ENCODE measurements at regions not wholly inside any gene's neighbourhood (a gene's known extent, or its start where the extent isn't known, plus 50 kb on each side); places are given as distances from the start of the nearest gene placed in this dataset.

- peaks cover 8% of the 10 kb centered on the region for H3K27me3 Mint-ChIP-seq
These were observed 106.7 kb upstream of the LIMCH1 start for GRCh38 chr4:41431276-41431675.

GRCh38 chr4:41432219-41432618 is 105.7 kb upstream of the LIMCH1 start:
- DNase-seq (no peak), ATAC-seq (ENCODE audit: low read depth) (no peak)
- peaks cover 0 to 3% (median 0%) of the 10 kb centered on the region in 4 experiments for H3K27me3 ChIP-seq (replicated peaks in 1 of 4; ENCODE audit: control extremely low read depth in 1 of 4, control insufficient read depth in 3 of 4, insufficient read depth in 4 of 4, low read length in 3 of 4)
- H3K4me3 Mint-ChIP-seq, result no peak overlapping the region
- no peak overlapping the region for H3K4me2 ChIP-seq (replicated peaks; ENCODE audit: low read depth, low read length, poor library complexity, severe bottlenecking)
- 89% methylated on average over 2 of the region's 2 CpGs for WGBS (ENCODE audit: insufficient coverage)
- H3K9ac ChIP-seq (ENCODE audit: low read length), result no peak overlapping the region
- H2AFZ ChIP-seq (ENCODE audit: insufficient read depth, low read depth, low read length, poor library complexity, severe bottlenecking), result no peak overlapping the region
- H3K27ac Mint-ChIP-seq, result no peak overlapping the region
- POLR2A ChIA-PET, result no interaction called here
- CTCF ChIA-PET, result no interaction called here
- H3K36me3 ChIP-seq (replicated peaks in 1 of 2; ENCODE audit: control extremely low read depth in 1 of 2, control insufficient read depth in 1 of 2, extremely low read depth in 1 of 2, insufficient read depth in 2 of 2, low read length in 1 of 2), result no peaks in the 10 kb centered on the region
- H3K79me2 ChIP-seq (ENCODE audit: control insufficient read depth, insufficient read depth, low read length), result no peaks in the 10 kb centered on the region
- peaks cover 0 to 5% (median 0%) of the 10 kb centered on the region in 3 donors for H3K9me3 ChIP-seq (ENCODE audit: control extremely low read depth in 1 of 3, control insufficient read depth in 2 of 3, insufficient read depth in 1 of 3, low read length in 2 of 3)
- H3K4me3 ChIP-seq (ENCODE audit: control extremely low read depth in 1 of 5, extremely low read depth in 1 of 5, insufficient read depth in 1 of 5, low read depth in 2 of 5, low read length in 4 of 5), result no peak overlapping the region
- H3K27ac ChIP-seq (ENCODE audit: low read length in 2 of 2), result no peak overlapping the region
- intact Hi-C loops (cut with micrococcal nuclease), result no loop called here
- no peaks in the 10 kb centered on the region for H3K9me3 Mint-ChIP-seq (ENCODE audit: insufficient read depth)
- TF ChIP-seq EZH2 (IDR thresholded peaks at IDR 0.05; ENCODE audit: borderline replicate concordance, insufficient read depth, low read depth, low read length, poor library complexity, severe bottlenecking), result no peak
- TF ChIP-seq, protein P1, sequence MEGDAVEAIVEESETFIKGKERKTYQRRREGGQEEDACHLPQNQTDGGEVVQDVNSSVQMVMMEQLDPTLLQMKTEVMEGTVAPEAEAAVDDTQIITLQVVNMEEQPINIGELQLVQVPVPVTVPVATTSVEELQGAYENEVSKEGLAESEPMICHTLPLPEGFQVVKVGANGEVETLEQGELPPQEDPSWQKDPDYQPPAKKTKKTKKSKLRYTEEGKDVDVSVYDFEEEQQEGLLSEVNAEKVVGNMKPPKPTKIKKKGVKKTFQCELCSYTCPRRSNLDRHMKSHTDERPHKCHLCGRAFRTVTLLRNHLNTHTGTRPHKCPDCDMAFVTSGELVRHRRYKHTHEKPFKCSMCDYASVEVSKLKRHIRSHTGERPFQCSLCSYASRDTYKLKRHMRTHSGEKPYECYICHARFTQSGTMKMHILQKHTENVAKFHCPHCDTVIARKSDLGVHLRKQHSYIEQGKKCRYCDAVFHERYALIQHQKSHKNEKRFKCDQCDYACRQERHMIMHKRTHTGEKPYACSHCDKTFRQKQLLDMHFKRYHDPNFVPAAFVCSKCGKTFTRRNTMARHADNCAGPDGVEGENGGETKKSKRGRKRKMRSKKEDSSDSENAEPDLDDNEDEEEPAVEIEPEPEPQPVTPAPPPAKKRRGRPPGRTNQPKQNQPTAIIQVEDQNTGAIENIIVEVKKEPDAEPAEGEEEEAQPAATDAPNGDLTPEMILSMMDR (IDR thresholded peaks at IDR 0.05), result no peak
- H4K20me1 ChIP-seq (ENCODE audit: control insufficient read depth, insufficient read depth, low read length, poor library complexity, severe bottlenecking), result no peaks in the 10 kb centered on the region
- peaks cover 8% of the 10 kb centered on the region for H3K27me3 Mint-ChIP-seq
- H3K4me1 Mint-ChIP-seq, result no peaks in the 10 kb centered on the region
- H3K4me1 ChIP-seq (ENCODE audit: control insufficient read depth in 2 of 2, insufficient read depth in 2 of 2, low read length in 2 of 2), result no peaks in the 10 kb centered on the region

More at GRCh38 chr4:41431276-41431675, 106.7 kb upstream of the LIMCH1 start:
- Histone ChIP-seq H2AFZ (ENCODE audit: insufficient read depth, low read depth, low read length, poor library complexity, severe bottlenecking) (no peak overlapping the region), H3K9me3 (ENCODE audit: control extremely low read depth in 1 of 3, control insufficient read depth in 2 of 3, insufficient read depth in 1 of 3, low read length in 2 of 3) (peaks cover 0 to 5% (median 0%) of the 10 kb centered on the region in 3 donors), H3K4me3 (ENCODE audit: control extremely low read depth in 1 of 5, extremely low read depth in 1 of 5, insufficient read depth in 1 of 5, low read depth in 2 of 5, low read length in 4 of 5) (no peak overlapping the region), H3K79me2 (ENCODE audit: control insufficient read depth, insufficient read depth, low read length) (no peaks in the 10 kb centered on the region), H4K20me1 (ENCODE audit: control insufficient read depth, insufficient read depth, low read length, poor library complexity, severe bottlenecking) (no peaks in the 10 kb centered on the region), H3K27me3 (replicated peaks in 1 of 4; ENCODE audit: control extremely low read depth in 1 of 4, control insufficient read depth in 3 of 4, insufficient read depth in 4 of 4, low read length in 3 of 4) (peaks cover 0 to 3% (median 0%) of the 10 kb centered on the region in 4 experiments), H3K27ac (ENCODE audit: low read length in 2 of 2) (no peak overlapping the region), H3K9ac (ENCODE audit: low read length) (no peak overlapping the region), H3K36me3 (replicated peaks in 1 of 2; ENCODE audit: control extremely low read depth in 1 of 2, control insufficient read depth in 1 of 2, extremely low read depth in 1 of 2, insufficient read depth in 2 of 2, low read length in 1 of 2) (no peaks in the 10 kb centered on the region), H3K4me1 (ENCODE audit: control insufficient read depth in 2 of 2, insufficient read depth in 2 of 2, low read length in 2 of 2) (no peaks in the 10 kb centered on the region), H3K4me2 (replicated peaks; ENCODE audit: low read depth, low read length, poor library complexity, severe bottlenecking) (no peak overlapping the region)
- Mint-ChIP-seq H3K27ac (no peak overlapping the region), H3K9me3 (ENCODE audit: insufficient read depth) (no peaks in the 10 kb centered on the region), H3K4me3 (no peak overlapping the region), H3K4me1 (no peaks in the 10 kb centered on the region)
- no peak for TF ChIP-seq EZH2 (IDR thresholded peaks at IDR 0.05; ENCODE audit: borderline replicate concordance, insufficient read depth, low read depth, low read length, poor library complexity, severe bottlenecking)
- TF ChIP-seq, protein P1 (IDR thresholded peaks at IDR 0.05), result no peak
- ChIA-PET POLR2A (no interaction called here), CTCF (no interaction called here)
- DNase-seq (no peak), ATAC-seq (ENCODE audit: low read depth) (no peak)
- intact Hi-C loops (cut with micrococcal nuclease), result no loop called here
- WGBS (ENCODE audit: insufficient coverage), result no CpG with 5 or more reads among the region's 1 CpG

All from B cell (primary cell).